ENCODE measurements at regions not wholly inside any gene's neighbourhood (a gene's known extent, or its start where the extent isn't known, plus 50 kb on each side); places are given as distances from the start of the nearest gene placed in this dataset.

DNA sequence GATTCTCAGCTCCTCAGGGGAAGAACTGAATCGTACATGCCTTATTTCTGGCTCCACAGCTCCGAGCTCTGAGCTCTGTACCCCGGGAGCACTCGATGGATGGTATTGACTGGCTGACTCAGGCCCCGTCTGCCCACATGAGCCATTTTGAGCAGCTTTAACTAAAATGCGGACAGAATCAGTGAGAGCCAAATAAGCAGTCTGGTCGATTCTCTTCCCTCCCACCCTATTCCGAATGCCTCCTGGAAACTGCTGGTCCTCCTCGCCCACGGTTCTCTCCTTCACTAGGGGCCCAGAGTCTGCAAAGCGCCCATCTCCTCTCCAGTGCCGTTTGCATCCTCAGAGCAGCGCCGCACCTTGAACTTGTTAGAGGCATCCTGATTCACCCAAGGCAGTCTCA is 125.9 kb upstream of the IRF2BP2 start:
- Histone ChIP-seq H3K9me3 (ENCODE audit: low read length) (no peaks in the 10 kb centered on the region), H3K36me3 (ENCODE audit: insufficient read depth, low read length) (no peaks in the 10 kb centered on the region), H3K27ac (ENCODE audit: low read depth, low read length, poor library complexity, severe bottlenecking) (no peak overlapping the region), H3K27me3 (ENCODE audit: insufficient read depth, low read length) (no peaks in the 10 kb centered on the region), H3K4me3 (ENCODE audit: low read depth, low read length, poor library complexity, severe bottlenecking) (no peak overlapping the region), H3K9me2 (ENCODE audit: low read depth, low read length) (no peaks in the 10 kb centered on the region), H3K4me1 (ENCODE audit: insufficient read depth, low read length, severe bottlenecking) (peaks cover 19% of the 10 kb centered on the region), H3K79me2 (ENCODE audit: insufficient read depth, low read length) (no peaks in the 10 kb centered on the region), H2AFZ (ENCODE audit: low read length) (no peak overlapping the region), H3K9ac (ENCODE audit: low read length) (no peak overlapping the region), H4K20me1 (ENCODE audit: insufficient read depth, low read length) (no peaks in the 10 kb centered on the region), H3F3A (ENCODE audit: insufficient read depth, low read length) (peaks cover 5% of the 10 kb centered on the region; the same call in 1 of the 2 replicates), H3K4me2 (ENCODE audit: low read length) (no peak overlapping the region)
- TF ChIP-seq, protein P1, sequence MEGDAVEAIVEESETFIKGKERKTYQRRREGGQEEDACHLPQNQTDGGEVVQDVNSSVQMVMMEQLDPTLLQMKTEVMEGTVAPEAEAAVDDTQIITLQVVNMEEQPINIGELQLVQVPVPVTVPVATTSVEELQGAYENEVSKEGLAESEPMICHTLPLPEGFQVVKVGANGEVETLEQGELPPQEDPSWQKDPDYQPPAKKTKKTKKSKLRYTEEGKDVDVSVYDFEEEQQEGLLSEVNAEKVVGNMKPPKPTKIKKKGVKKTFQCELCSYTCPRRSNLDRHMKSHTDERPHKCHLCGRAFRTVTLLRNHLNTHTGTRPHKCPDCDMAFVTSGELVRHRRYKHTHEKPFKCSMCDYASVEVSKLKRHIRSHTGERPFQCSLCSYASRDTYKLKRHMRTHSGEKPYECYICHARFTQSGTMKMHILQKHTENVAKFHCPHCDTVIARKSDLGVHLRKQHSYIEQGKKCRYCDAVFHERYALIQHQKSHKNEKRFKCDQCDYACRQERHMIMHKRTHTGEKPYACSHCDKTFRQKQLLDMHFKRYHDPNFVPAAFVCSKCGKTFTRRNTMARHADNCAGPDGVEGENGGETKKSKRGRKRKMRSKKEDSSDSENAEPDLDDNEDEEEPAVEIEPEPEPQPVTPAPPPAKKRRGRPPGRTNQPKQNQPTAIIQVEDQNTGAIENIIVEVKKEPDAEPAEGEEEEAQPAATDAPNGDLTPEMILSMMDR (IDR thresholded peaks at IDR 0.05; ENCODE audit: low read length), result no peak
- no peak for TF ChIP-seq EZH2 (IDR thresholded peaks at IDR 0.05; ENCODE audit: borderline replicate concordance, low read length)

DNA sequence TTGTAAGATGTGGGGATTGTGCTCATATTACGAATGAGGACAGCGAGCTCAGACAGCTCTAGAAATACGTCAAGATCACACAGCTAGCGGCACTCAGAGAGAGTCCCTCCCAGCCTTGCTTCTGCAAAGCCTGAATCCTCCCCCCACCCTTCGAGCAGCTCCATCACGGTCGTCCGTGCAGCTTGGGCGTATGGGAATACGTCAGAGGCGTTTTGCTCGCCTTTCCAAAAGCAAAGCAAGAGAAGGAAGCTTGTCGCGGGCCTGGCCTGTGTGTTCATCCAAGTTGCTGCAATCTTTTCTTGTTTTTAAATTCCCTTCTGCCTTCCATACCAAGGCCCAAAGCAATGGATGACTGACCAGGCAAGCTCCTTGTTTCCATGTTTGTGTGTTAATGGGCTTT is 125.5 kb upstream of the IRF2BP2 start:
- no peaks in the 10 kb centered on the region for H3K9me2 ChIP-seq (ENCODE audit: low read depth, low read length)
- no peaks in the 10 kb centered on the region for H3K27me3 ChIP-seq (ENCODE audit: insufficient read depth, low read length)
- no peaks in the 10 kb centered on the region for H4K20me1 ChIP-seq (ENCODE audit: insufficient read depth, low read length)
- H3F3A ChIP-seq (ENCODE audit: insufficient read depth, low read length), result peaks cover 6% of the 10 kb centered on the region; the same call in 1 of the 2 replicates
- no peak overlapping the region for H3K4me3 ChIP-seq (ENCODE audit: low read depth, low read length, poor library complexity, severe bottlenecking)
- TF ChIP-seq, protein P1 (IDR thresholded peaks at IDR 0.05; ENCODE audit: low read length), result no peak
- no peak for TF ChIP-seq EZH2 (IDR thresholded peaks at IDR 0.05; ENCODE audit: borderline replicate concordance, low read length)
- peaks cover 23% of the 10 kb centered on the region for H3K4me1 ChIP-seq (ENCODE audit: insufficient read depth, low read length, severe bottlenecking)
- H3K9ac ChIP-seq (ENCODE audit: low read length), result no peak overlapping the region
- H3K27ac ChIP-seq (ENCODE audit: low read depth, low read length, poor library complexity, severe bottlenecking), result no peak overlapping the region
- H3K79me2 ChIP-seq (ENCODE audit: insufficient read depth, low read length), result no peaks in the 10 kb centered on the region
- no peak overlapping the region for H2AFZ ChIP-seq (ENCODE audit: low read length)
- no peaks in the 10 kb centered on the region for H3K9me3 ChIP-seq (ENCODE audit: low read length)
- H3K4me2 ChIP-seq (ENCODE audit: low read length), result no peak overlapping the region
- H3K36me3 ChIP-seq (ENCODE audit: insufficient read depth, low read length), result no peaks in the 10 kb centered on the region

DNA sequence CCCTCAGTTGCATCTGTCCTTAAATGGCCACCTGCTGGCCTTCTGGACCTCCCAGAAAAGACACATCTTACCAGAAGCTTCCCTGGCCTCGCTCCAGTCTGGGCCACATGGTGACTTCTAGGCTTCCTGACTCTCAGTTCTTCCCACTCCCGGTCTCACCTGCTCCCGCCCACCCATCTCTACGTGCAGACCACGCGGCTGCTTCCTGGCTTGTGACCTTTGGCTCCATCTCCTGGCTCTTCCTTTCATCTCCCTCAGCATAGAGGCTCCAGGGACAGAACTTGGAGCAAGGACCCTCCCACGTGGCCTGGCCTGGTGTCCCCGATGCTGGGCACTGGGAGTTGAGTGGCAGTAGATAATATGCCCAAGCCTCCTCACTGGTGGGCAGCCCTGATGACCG is 124.9 kb upstream of the IRF2BP2 start:
- H3K27ac ChIP-seq (ENCODE audit: low read depth, low read length, poor library complexity, severe bottlenecking), result no peak overlapping the region
- no peak overlapping the region for H3K4me2 ChIP-seq (ENCODE audit: low read length)
- TF ChIP-seq, protein P1 (IDR thresholded peaks at IDR 0.05; ENCODE audit: low read length), result no peak
- TF ChIP-seq EZH2 (IDR thresholded peaks at IDR 0.05; ENCODE audit: borderline replicate concordance, low read length), result no peak
- no peaks in the 10 kb centered on the region for H4K20me1 ChIP-seq (ENCODE audit: insufficient read depth, low read length)
- no peaks in the 10 kb centered on the region for H3K36me3 ChIP-seq (ENCODE audit: insufficient read depth, low read length)
- H3K9me2 ChIP-seq (ENCODE audit: low read depth, low read length), result no peaks in the 10 kb centered on the region
- no peaks in the 10 kb centered on the region for H3K27me3 ChIP-seq (ENCODE audit: insufficient read depth, low read length)
- no peaks in the 10 kb centered on the region for H3K9me3 ChIP-seq (ENCODE audit: low read length)
- H3K4me1 ChIP-seq (ENCODE audit: insufficient read depth, low read length, severe bottlenecking), result peaks cover 29% of the 10 kb centered on the region
- H3F3A ChIP-seq (ENCODE audit: insufficient read depth, low read length), result peaks cover 6% of the 10 kb centered on the region; the same call in 1 of the 2 replicates
- H3K9ac ChIP-seq (ENCODE audit: low read length), result no peak overlapping the region
- H3K79me2 ChIP-seq (ENCODE audit: insufficient read depth, low read length), result no peaks in the 10 kb centered on the region
- H3K4me3 ChIP-seq (ENCODE audit: low read depth, low read length, poor library complexity, severe bottlenecking), result no peak overlapping the region
- no peak overlapping the region for H2AFZ ChIP-seq (ENCODE audit: low read length)
